GM18517 (cell line): ENCODE measurements at regions not wholly inside any gene's neighbourhood (a gene's known extent, or its start where the extent isn't known, plus 50 kb on each side); places are given as distances from the start of the nearest gene placed in this dataset.
"Not testable (repeated sequence)": the region's sequence is repeated elsewhere in the genome, so short reads cannot be mapped to it uniquely, and the experiment has no call there.

ENCODE experiments used
- ATAC-seq: cut with Tn5 transposase; IDR thresholded peaks from one replicate; pipeline ENCODE4 v1.9.1; 2021; ENCODE audit warnings: mild to moderate bottlenecking, moderate library complexity; ENCODE audit not compliant: unreplicated experiment

DNA sequence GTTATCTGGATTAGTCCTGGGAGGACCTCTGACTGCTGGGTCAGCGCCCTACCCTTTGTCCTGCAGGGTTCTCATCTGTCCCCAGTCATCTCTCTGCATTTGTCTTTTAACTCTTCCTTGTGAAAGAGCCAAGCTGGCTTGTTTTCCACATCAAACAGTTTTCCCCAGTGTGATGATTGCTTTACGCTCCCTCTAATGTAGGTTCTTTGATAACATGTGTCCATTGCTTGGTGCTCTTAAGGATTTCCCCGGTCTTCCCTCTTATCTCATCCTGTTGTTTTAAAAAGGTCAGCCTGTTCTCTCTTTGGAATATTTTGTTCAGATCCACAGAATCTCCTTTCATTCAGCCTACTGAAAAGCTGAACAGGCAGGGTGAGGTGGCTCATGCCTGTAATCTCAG, 792.1 kb upstream of the RAB6C start:
- no peak for ATAC-seq

DNA sequence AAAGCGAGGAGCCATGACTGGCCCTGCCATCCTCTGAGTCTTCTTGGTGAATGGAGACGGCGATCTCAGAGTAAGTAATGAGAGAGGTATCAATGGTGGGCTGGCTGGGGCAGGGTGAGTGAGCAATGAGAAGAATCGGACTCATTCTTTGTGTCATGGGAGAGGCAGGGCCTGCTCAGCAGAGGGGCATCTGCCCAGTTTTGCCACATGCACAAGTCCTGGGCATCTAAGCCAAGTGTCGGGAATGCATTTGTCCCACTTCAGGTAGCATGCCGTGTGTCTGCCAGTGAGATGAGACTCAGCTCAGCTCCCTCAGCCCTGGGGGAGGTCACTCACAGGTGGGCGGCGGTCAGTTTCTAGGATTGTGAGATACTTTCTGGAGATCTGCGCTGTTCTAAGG, 791.0 kb upstream of the RAB6C start:
- ATAC-seq = no peak

DNA sequence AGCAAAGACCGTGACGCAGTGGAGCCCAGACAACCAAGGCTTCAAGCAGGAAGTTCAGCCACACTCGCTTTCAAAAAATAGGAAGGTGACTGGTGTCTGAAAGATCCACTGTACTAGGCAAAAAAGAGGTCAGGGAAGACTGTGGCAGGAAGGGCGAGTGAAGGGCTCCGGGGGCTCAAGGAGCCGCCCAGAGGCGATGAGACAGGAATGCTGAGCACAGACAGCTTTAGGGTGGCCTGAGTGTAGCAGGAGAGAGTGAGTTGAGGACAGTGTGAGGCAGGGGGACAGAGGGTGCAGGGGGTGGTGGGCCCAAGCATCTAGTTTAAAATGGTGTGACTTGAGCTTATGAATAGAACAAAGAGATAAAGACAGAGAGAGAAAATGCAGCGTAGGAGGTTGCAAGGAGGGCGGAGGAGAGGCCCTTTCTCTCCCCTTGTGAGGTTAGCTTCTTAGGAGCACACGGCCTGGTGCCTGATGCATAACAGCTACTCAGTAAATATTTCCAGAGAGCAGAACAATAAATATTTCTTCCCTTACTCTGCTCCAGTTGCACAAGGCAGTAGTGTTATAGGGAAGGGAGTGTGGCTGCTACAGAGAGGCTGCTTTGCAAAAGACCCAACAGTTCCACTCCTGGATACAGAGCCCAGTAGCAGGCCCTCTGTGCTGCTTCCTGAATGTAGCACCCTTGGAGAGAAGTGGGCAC, 789.7 kb upstream of the RAB6C start:
- ATAC-seq = no peak

- ATAC-seq = no peak
Observed at GRCh38 chr2:129190494-129190893, 789.0 kb upstream of the RAB6C start.

- ATAC-seq = no peak
Observed at GRCh38 chr2:129191530-129191929, 787.9 kb upstream of the RAB6C start.

DNA sequence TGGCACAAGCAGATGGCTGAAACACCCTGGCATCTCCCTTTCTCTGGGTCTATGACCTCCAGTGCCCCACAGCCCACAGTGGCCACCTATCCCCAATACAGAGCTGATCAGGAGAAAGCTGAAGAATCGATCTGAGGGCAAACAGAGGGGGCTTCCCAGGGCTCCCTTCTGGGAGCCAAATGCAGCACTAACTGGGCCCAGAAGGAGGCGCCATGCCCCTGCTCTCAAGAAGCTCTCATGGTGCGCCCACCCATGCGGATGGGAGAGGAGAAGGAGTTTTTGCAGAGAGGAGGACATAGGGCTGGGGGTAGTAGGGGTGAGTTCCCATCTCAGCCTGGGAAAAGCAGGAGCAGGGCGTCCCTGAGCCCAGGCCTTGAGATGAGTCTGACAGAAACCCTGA, 787.3 kb upstream of the RAB6C start:
- ATAC-seq = no peak

DNA sequence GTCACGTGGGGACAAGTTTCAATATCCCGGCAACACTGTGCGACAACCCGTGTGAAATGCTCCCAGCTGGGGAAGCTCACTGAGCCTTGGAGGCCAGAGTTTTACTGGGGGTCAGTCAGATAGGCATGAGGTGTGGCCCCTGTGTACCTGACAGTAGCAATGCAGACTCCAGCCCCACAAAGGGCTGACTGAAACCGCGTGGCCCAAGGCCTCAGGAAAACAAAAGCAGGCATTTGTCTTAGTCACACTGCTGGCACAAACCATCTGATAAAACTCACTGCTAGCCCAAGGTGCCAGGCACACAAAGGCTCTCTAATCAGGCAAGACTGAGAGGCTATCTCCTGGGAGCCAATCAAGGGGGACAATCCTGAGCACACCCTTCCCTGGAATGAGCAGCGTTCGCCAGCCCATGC, 786.6 kb upstream of the RAB6C start:
- ATAC-seq = no peak

DNA sequence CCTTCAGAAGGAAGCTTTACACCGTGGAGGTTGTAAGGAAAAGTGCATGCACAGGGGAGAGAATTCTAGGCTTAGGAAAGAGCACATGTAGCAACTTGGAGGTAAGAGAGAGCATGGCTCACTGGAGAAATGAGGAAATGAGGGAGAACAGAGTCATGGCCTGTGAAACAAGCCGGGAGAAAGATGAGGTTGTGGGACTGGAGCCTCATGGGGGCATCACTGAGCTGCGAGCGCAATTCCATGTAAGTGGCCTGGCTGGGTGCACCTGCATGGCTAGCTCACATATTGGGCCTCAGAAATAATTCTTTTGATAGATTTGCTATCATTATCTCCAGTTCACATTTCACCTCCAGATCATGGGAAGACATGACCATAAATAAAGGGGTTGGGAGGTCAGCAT, 785.5 kb upstream of the RAB6C start:
- ATAC-seq = no peak

- ATAC-seq = no peak
Observed at GRCh38 chr2:129199501-129199900, 780.0 kb upstream of the RAB6C start.

GRCh38 chr2:129201696-129202095, 777.8 kb upstream of the RAB6C start:
- ATAC-seq = no peak

- ATAC-seq = no peak
Observed at GRCh38 chr2:129203331-129203730, 776.1 kb upstream of the RAB6C start.

- ATAC-seq = not testable (repeated sequence)
Observed at GRCh38 chr2:129204581-129204980, 774.9 kb upstream of the RAB6C start.

GRCh38 chr2:129205176-129205575, 774.3 kb upstream of the RAB6C start:
- ATAC-seq = no peak

GRCh38 chr2:129205766-129206165, 773.7 kb upstream of the RAB6C start:
- no peak for ATAC-seq

- no peak for ATAC-seq
Observed at GRCh38 chr2:129212299-129212958, 767.0 kb upstream of the RAB6C start.

DNA sequence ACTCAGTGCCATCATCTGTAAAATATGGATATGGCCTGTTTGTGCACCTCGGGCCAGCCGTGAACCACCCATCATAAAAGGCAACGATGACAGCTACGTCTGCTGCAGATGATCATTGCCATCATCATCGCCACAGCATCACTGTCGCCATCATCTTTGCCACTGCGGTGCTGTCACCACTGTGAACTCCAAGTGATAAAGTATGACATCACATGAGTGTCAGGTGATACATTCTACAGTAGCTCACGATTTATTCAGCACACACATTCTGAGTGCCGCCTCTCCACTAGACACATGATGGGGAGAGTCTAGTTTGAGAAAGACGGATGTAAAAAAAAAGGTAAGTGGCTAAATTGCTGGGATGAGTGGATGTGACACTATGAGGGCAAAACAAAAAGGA, 755.4 kb upstream of the RAB6C start:
- no peak for ATAC-seq

- ATAC-seq = no peak
Observed at GRCh38 chr2:129224486-129224885, 755.0 kb upstream of the RAB6C start.

DNA sequence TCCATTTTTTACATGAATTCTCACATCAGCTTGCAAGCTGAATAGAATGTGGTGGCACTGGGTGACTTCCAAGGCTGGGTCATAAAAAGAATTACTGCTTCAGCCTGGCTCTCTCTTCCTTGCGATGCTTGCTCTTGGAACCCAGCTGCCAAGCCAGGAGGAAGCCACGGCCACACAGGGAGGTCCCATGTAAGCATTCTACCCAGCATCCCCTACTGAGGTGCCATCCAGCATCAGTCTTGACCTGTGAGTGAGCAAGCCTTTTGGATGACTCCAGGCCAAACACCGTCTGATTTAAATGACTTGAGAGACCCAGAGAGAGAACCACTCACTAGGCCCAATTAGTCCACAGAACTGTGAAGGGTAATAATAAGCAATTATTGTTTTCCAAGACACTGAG, 750.3 kb upstream of the RAB6C start:
- ATAC-seq = no peak

DNA sequence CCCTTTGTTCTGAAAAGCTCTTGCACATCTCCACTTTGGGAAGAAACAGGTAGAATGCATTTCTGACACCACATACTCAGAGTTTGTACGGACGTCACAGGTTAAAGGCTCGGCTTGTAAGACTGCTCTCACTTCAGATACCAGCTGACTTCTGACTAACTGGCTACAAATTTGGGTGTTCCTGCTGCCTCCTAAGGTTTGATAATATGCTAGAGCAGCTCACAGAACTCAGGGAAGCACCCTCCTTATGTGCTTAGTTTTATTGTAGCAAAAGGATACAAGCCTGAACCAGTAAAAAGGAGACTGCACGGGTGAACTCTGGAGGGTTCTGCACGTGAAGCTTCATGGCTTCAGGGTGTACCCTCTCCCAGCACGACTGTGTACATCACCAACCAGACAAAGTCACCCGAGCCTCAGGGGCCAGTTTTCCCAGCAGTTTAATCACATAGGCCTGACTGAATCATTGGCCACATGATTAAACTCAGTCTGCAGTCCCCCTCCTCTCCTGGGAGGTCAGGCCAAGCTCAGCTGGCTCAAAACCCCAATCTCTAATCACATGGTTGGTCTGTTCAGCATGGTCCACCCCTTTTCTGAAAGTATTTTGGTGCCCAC, 749.5 kb upstream of the RAB6C start:
- no peak for ATAC-seq

DNA sequence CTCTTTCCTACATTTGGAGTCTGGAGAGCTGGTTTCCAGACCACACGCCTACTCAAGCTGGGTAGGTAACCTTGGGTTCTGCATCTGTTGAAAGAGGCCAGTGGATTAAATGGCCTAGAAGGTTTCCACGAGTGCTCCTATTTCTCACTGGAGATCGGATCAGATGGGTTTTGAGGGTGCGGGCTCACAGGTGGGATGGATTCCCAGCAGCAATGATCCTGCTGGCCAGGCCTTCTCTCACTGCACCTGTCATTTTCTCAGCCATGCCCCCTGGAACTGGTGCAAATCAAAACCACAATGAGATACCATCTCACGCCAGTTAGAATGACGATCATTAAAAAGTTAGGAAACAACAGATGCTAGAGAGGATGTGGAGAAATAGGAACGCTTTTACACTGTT, 747.5 kb upstream of the RAB6C start:
- no peak for ATAC-seq

DNA sequence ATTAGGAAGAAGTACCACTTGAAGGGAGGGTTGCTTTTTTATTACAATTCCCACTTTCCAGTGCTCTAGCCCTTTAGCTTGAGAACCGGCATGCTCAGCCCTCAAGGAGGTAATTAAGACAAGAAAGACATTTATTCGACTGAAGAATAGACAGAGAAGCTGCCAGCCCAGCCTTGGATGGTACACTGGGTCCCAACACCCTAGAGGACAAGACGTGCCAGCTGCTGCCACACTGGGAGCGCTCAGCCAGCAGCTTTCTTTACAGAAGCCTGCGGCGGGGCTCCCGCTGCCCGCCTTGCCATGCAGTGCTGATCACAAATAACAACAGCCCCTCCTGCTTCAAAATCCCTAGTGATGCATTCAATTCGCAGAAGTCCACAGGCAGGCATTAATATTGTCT, 746.3 kb upstream of the RAB6C start:
- ATAC-seq = no peak

DNA sequence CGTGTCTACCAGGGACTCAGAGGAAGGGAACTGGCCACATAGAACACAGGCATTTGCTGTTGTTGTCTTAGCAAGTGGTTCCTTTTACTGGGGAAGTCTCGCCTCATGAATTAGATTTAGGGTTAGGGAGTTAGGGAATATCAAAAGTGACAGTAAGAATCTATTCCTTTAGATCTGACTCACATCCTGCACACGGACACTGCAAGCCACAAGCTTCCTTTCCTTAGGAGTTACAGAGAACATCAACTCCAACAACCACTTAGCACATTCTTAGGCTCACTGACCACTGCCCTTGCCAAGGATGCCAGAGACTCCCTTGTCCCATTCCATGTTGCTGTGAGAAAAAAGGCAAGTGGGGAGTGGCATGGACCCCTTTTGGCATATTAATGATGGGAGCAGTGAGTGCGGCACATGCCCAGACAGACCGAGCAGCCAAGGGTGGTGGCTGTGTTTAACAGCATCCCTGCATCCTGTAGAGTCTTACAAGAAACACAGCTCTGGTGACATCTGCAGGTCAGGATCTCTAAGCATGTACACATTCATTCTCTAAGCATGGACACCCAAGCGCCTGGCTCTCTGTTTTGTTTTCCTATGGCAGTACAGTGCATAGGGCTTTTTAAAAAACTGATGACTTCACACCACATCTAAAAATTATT, 745.6 kb upstream of the RAB6C start:
- no peak for ATAC-seq
